ENCODE measurements at regions not wholly inside any gene's neighbourhood (a gene's known extent, or its start where the extent isn't known, plus 50 kb on each side); places are given as distances from the start of the nearest gene placed in this dataset.

DNA sequence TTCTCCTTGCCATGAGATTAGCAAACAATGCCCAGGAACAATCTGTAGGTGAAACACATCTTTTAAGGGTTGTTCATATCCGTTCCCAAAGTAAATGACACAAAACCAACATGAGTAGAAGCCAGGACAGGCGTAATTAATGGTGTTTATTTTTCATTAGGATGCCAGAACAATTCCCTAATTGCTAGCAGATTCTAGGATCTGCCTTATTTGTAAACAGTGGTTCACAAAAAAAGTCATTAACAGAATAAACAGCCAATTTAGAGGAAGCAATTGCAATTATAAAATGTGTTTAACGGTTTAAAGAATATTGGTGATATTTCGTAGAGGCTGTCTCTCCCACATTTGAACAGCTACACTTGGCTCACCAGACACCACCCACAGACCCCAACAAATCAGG lies 250.6 kb upstream of the GPR26 start:
- FAIRE-seq = no peak

DNA sequence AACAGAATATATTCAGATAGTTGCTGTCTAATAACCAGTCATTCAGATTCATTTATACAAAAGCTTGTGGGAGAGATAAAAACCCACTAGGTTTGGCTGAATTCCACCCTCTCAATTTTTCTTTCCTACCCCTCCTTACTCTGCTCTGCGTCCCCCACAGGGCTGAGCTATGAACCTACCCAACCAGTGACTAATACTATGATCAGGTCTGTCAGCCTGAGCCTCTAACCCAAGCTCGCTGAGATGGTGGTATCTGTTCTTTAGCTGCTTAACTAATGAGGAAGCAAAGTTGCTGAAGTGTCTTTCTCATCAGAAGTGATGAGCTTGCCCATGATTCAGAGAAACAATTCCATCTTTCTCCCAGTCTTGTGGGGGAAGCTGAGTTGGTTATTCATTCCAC lies 248.7 kb upstream of the GPR26 start:
- no peak for FAIRE-seq

DNA sequence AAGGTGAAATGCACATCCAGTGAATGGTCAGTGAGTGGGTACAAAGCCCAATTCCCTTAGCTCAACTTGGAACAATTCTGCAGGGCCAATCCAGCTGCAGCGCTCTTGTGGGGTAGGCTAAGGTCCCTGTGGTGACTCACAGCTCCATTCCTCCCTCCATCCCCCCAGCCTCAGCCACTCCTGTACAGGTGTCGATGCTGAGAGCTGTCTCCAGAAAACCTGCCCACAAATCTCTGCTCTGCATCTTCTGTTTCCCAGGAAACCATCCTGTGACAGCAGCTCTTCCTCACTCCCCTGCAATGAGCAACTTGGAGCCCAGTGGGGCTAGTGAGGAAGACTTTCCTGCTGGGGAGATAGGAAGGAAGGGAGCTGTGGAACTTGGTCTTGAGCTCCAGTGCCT lies 244.7 kb upstream of the GPR26 start:
- no peak for FAIRE-seq

DNA sequence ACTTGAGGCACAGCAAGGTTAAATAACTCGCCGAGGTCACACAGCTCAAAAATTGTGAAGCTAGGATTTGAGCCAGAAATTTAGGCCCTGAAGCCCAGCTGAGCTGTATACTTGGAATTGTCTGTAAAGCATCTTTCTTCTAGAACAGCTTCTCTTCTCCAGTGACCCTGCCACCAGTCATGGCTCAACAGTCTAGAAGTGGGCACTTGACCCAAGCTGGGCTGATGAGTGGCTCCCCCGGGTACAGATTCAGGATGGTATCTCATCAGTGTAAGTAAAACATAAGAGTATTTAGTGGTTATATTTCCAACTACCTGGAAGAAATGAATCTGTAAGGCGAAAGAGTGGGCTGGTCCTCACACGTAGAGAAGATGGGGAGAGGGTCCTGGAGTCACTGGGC lies 243.9 kb upstream of the GPR26 start:
- no peak for FAIRE-seq

DNA sequence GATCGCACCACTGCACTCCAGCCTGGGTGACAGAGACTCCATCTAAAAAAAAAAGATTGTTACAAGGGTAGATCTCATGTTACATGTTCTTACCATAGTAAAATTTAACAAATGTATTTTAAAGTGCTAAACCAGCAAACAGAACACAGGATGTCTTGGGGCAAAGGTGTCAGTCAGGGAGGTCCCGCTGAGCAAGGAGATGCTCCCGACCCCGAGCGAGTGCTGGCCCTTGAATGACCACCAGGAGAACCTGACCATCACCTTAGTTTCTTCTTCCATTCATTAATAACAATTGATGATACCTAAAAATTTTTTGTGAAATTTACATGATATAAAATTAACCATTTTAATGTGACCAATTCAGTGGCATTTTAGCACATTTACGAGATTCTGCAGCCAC lies 241.6 kb upstream of the GPR26 start:
- FAIRE-seq = no peak

DNA sequence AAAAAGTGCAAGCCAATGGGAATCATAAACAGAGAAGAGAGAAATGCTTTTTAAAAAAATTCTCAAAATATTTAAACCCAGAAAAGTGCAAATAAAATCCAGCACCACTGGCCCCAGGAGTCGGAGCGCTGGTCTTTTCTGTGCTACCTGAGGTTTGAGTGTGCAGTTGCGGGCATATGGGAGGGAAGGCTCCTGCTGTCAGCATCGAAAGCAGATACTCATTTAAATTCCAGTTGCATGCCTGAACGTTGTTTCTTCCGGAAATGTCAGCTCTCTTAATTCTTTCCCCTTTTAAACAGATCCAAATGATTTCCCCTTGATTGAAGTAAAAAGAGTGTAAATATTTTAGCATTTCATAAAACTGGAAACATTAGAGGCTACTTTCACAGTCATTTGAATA lies 240.5 kb upstream of the GPR26 start:
- no peak for FAIRE-seq

DNA sequence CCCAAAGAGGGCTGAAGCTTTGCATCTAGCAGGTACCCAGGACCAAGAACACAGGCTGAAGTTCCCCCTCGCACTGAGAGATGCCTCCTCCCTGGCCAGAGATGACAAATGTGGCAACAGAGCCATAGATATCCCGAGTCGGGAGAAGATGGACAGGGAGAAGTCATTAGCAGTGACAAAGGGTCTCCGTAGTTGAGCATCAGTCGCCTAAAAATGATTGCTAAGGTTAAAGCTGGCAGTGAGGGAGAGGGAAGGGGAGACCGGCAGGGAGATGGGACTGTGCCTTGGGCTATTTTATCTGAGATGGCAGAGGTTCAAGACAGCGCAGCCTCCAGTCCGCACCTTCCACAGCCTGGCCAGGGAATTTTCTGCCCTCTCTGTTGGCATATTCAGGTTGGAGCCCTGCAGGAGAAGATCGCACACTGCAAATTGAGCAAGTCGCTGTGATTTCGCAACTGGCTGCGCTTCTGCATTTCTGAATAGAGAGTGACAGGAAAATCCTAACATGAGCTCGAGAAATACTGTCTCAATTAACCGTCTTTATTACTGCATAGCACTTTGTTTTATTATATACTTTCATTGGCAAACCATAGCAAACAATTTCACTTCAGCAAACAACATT lies 238.9 kb upstream of the GPR26 start:
- FAIRE-seq = no peak

DNA sequence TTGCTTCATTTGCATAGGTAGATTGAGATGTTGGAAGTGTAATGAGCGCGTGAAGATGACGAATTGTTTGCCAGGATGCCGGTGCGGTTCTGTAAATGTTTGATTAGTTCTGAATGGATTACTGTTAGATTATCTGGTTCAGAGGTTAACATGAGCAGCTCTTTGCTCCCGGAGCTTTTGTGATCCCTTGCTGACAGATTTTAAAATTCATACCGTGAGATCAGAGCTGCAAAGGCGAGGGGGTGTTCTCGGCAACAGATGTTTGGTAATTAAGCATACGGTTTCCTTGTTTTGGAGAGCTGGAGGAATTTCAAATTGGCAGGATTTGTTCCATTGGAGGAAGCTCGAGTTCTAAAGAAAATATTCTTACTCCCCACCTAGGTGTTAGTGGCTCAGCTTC lies 237.8 kb upstream of the GPR26 start:
- no peak for FAIRE-seq

DNA sequence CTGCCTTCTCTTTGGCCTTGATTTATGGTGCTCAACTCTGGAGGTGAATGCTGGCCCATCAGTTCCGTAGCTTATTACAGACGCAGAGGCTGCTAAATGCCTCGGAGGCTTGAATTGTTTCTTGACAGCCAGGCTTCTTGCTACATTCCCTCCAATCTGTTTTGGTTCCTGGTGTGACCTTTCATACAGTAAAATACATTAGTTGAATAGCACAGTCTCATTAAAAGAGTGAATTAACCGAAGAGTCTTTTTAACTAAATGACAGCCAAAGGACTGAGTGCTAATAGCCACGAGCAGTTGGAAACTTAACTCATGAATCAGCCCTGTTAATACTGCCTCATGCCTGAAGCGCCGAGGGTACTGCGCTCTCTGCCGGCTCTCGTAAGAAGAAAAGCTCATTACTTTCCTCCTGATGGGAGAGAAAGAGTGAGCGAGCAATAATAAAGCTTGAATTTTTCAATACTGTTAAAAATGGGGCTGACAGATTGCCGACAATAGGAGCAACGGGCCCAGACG lies 236.4 kb upstream of the GPR26 start:
- no peak for FAIRE-seq

DNA sequence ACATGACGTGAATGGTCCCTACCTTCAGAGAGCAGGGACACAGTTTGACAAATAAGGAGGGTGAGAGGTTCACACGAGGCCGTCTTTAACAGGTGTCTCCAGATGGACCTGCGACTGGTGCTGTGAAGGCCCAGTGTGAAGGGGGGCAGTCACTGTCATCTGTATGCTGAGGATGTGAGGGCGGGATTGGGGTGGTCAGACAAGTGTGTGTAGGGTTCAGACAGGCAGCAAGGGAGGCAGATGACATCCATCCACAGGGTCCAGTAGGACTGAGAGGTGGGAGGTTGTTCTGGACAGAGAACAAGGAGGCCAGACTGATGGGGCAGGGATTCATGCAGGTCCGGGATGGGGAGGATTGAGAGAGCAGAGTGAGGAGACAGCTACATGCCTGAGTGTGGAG lies 232.6 kb upstream of the GPR26 start:
- FAIRE-seq = no peak

DNA sequence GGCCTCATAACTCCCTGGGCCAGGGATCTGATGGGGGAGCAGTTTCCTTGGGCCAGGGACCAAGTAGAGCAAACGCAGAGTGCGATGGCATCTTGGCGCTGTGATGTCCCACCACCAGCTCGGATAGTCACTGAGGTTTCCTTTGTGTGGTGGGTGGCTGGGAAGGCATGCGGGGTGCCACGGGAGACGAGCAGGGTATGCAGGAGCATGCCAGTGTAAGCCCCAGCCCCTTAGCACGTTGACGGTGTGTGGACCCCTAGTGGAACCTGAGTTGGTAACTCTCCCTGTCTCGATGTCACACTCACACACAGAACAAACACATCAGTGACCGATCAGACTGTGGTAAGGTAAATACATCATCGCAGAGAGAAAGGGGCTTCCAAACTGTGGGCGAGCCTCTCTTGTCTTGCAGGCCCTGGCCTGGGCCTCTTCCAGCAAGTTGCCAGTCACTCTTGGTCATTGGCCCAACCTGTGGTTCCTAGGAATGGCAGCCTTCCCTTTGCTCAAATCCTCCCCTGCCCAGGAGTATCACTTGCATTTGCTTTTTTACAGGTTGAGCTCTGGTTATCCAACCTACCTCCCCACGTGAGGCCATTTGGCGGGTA lies 231.6 kb upstream of the GPR26 start:
- no peak for FAIRE-seq

DNA sequence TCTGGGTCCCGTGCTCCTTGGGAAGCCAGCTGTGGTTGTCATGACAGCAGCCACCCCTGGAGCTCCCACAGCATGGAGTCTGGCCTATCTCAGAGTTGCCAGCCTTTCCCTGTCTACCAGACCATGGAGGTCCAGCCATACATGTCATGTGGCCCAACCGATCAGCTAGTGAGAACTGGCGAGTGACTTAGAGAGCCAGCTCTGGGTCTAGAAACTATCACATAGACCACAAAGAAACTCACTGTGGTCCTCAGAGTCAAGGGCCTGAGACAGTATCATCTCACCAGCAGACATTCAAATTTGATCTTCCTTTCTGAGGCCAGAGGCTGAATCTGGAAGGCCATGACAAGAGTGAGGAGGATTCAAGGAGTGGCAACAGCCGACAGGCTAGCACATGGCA lies 223.3 kb upstream of the GPR26 start:
- no peak for FAIRE-seq

DNA sequence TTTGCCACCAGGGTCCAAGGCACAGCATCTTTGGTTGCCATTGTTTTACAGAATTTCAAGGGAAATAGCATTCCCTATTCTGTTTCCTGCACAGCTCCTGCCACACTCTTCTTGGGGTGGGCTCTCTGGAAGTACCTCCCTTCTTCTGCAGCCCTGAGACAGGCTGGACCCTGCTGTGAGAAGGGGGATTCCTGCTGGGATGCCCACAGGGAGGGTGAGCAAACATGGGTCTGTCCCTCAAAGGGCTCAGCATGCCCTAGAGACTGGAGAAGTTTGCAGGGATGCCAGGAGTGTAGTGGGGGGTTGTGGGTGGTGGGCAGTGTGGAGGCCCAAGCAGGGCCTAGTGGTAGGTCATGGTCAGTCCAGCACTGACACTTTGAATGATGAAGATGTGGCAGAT lies 222.2 kb upstream of the GPR26 start:
- no peak for FAIRE-seq

DNA sequence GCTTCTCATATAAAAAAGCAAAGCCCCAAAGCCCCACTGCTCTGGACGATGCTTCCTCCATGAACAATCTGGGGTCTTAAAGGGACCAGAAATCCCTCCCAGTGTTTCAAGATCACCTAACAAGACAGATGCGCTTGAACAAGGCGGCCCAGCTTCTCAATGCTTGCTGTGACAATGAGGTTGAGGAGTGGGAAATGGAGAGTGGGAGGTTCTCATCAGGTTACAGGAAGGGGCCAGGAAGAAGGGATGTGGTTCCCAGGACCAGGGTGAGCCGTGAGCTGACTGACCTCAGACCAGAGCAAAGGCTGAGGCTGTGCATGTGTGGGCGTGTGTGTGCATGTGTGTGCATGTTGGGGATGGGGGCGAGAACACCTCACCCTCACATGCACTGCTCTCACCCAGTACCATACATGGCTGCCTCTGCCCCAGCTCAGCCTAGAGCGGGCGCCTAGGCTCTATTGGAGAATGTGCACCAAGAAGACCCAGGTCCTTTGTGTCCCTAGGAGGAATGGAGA lies 220.8 kb upstream of the GPR26 start:
- no peak for FAIRE-seq

DNA sequence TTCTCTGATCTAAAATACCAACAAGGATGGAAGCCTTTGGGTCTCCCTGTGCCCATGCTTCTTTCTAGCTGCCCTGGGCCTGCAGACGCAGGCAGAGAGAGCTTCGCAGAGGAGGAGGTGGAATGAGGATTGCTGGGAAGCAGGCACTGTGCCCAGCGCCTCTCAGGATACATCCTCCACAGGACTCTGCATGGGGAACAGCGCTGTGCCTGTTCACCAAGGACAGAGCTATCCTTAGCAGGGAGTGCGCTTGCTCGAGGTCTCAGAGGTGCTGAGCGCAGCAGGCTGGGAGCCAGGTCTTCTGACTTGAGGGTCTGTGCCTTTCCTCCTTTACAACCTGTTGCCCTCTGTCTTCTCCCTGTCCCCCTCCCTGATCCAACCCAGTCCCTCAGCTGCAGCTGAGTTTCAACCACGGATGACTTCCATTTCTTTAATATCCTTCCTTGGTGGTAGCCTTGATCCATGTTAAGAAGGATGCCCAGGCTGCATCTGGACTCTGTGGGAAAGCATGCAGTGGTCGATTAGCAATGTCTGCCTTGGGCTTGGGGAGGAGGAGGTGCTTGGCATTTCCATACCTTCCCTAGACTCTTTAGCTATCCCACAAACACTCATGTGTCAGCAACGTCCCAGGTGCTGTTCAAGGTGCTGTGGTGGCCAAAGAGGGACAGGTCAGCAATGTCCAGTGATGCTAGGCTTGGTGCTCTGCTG lies 219.6 kb upstream of the GPR26 start:
- FAIRE-seq = no peak

DNA sequence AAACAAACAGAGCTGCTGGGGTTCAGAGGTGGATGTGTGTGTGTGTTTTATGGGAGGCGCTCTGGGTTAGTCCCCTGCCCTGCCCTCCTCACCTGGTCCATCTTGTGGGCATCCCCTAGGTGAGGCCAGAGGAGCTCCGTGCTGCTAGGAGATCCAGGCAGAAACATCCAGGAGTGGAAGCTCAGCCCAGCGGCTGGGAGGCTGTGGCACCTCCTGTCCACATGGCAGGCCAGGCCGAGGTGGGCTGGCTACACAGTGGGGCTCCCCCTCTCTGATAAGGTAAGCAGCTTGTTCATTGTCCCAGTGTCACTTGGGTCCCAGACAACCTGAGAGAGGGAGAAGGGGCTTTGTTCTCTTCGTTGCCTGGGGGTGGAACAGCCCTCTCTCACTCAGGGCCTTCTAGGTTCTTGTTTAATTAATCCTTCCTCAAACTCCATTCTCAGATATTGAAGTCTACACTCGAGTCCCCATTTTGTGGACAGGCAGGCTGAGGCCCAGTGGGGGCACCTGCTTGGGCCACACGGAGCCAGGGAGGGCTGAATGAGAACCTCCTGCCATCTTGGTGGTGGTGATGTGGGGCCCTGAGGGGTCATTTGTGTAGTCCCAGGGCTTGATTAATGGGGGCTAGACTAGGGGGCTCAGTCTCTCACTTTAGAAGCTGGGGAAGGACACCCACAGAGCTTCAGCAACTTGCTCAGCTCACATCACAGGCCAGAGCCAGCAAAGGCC lies 216.8 kb upstream of the GPR26 start:
- FAIRE-seq = no peak

DNA sequence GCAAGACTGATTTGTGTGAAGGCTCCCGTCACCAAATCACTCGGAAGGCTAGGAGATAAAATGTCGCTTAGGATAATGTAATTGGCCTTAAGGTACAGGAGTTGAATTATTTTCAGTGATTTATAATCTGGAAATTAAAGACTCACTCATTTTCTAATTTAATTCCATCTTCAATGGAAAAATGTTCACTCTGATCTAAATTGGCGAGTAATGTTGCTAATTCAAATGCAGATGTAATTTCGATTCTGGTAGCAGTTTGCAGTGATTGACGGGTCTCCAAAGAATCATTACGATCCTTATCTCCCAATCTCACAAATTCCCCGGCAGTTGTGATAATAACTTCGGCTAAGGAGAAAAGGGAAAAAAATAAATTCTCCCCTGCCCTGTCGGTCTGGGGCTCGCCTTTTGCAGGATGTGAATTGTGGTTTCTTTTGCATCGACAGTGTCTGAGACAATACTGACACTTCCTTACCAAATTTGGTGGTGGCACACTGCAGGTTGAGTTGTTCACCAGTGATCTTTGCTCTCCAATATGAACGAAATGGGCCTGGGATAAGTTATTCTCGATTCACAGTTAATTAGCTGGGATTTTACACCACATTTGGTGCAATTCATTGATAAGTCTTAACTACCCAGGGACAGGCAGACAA lies 215.1 kb upstream of the GPR26 start:
- no peak for FAIRE-seq

DNA sequence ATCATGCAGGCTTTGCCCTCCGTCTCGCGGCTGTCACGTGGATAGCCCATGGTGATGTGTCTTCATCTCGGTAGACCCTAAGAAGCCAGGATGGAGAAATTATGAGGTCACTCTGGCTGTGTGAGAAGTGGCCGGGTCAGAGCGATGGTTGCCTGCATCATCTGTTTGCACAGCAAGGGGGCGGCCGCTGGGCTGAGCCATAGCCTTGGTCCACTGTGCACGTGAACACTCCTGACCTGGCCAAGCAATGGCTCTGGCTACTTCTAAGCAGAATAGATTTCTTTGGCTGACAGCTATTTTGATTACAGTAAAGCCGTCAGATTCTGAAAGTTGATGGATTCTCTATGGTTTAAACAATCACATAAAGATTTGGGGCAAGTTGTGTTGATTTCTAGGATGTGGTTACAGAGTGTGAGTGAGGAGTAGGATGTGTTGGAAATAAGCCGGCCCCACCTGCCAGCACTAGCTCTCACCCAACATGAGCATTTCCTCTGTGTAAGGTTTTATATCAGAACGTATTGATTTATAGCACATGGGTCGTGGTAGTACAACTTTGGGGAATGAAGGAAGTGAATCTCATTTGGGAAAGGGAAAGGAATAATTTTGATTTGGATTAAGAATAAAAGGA lies 214.4 kb upstream of the GPR26 start:
- FAIRE-seq = no peak

DNA sequence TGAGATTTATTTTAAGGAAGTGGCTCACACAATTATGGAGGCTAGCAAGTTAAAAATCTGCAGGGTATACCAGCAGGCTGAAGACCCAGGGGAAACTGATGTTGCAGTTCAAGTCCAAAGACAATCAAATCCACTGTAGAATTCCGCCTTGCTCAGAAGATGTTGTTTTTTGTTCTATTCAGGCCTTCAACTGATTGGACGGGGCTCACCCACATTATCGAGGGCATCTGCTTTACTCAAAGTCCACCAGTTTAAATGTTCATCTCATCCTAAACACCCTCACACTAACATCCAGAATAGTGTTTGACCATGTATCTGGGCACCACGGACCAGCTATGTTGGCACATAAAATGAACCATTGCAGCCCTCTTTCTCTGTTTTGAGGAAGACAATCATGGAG lies 211.2 kb upstream of the GPR26 start:
- FAIRE-seq = no peak

DNA sequence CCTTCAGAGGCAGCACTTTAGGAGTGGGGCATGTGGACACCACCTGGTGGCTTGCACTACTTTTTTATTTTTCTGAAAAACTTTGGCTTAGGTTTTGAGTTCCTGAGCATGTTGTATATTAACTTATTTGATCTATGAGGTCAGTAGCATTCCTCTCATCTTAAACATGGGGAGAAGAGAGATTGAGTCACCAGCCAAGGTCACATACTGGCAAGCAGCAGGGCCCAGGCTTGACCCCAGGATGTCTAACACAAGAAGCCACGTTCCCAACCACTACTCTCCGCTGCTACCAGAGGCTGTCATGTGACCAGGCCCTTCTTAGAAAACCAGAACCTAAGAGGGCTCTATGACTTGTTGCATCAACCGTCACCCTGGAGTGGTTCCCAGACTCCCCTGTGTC lies 210.3 kb upstream of the GPR26 start:
- no peak for FAIRE-seq

DNA sequence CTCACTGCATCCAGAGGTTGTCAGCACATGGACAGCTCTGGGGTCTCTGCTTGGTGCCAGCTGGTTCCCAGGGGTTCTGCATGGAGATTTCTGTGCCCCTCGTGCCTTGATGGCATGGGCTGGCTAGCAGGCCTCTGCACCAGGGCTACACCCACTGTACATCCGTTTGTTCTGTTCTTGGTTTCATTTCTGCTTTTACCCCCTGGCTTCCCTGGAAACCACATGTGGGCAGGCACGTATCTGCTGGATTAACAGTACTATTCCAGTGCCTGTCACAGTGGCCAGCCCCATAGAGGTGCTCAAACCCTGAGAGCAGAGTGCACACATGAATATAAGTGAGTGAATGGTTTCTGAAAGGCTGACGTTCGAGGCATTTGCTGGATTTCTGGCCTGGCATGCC lies 207.2 kb upstream of the GPR26 start:
- FAIRE-seq = no peak

DNA sequence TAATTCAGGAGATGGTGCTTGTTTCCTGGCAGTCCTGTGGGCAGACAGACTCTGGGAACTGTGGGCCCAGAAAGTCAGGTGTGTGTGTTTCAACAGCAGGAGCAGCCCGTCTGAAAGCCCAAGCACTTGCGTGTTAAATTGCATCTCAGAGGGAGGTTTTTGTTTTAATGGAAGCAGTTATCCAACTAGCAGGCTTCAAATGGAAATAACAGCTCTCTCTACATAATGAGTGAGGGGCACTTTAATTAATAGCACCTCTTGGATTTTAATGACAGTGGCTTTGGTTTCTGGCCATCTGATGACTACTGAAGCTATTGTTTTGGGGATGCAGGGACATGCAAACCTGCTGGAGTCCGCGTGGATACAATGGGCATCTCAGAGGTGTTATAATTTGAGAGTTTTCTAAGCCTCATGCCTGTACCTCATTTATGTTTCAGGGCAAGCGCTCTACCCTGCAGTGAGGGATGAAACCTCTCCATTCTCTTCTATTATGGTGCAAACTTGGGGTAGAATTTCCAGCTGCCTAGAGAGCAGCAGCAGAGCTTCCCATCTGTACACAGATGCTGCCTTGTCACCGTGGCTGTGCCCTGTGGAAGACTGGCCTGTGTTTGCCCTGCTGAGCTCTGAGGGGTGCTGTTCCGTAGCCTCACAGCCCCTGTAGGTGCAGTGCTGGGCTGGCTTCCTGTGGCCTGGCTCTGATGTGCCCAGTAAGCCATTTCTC lies 206.6 kb upstream of the GPR26 start:
- no peak for FAIRE-seq
